ENCODE measurements at regions not wholly inside any gene's neighbourhood (a gene's known extent, or its start where the extent isn't known, plus 50 kb on each side); places are given as distances from the start of the nearest gene placed in this dataset.
"Not testable (repeated sequence)": the region's sequence is repeated elsewhere in the genome, so short reads cannot be mapped to it uniquely, and the experiment has no call there.

GRCh38 chrX:40933706-40934425 is 151.4 kb upstream of the USP9X start:
- peaks cover 5% of the 10 kb centered on the region; the same call in 1 of the 2 replicates for H3K4me1 ChIP-seq
- peak; percentile 39 to 65 for DNase-seq
- no peaks in the 10 kb centered on the region for H3K27me3 ChIP-seq
- H3K36me3 ChIP-seq: no peaks in the 10 kb centered on the region
- no peaks in the 10 kb centered on the region for H3K9me3 ChIP-seq (replicated peaks)
- peak overlapping the region; percentile 49 for H3K4me3 ChIP-seq
- H3K27ac ChIP-seq: peak overlapping the region; percentile 64

GRCh38 chrX:40936827-40937226 is 148.4 kb upstream of the USP9X start:
- Histone ChIP-seq H3K27ac (no peak overlapping the region), H3K4me1 (peaks cover 5% of the 10 kb centered on the region; the same call in 1 of the 2 replicates), H3K4me3 (no peak overlapping the region), H3K36me3 (no peaks in the 10 kb centered on the region), H3K27me3 (no peaks in the 10 kb centered on the region), H3K9me3 (replicated peaks) (no peaks in the 10 kb centered on the region)
- no peak for DNase-seq

DNA sequence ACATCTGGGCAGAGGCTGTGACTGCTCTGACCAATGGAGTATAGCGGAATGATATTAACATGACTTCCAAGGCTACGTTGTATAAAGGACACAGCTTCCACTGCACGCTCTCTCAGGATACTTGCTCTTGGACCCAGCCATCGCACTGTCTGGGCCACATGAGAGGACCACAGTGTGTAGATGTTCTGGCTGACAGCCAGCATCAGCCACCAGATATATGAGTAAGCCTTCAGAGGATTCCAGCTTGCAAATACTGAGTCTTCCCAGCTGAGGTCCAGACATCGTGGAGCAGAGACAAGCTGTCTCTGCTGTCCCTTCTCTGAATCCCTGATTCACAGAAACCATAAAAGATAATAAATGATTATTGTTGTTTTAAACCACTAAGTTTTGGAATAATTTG is 146.8 kb upstream of the USP9X start:
- Histone ChIP-seq H3K4me1 (no peaks in the 10 kb centered on the region), H3K36me3 (no peaks in the 10 kb centered on the region), H3K27me3 (no peaks in the 10 kb centered on the region), H3K9me3 (replicated peaks) (no peaks in the 10 kb centered on the region), H3K4me3 (no peak overlapping the region), H3K27ac (no peak overlapping the region)
- DNase-seq: peak; percentile 16 to 36

- H3K27me3 ChIP-seq: no peaks in the 10 kb centered on the region
- H3K9me3 ChIP-seq (replicated peaks): no peaks in the 10 kb centered on the region
- H3K27ac ChIP-seq: no peak overlapping the region
- H3K36me3 ChIP-seq: no peaks in the 10 kb centered on the region
- H3K4me1 ChIP-seq: peaks cover 14% of the 10 kb centered on the region
- DNase-seq: no peak
- no peak overlapping the region for H3K4me3 ChIP-seq
These were observed 142.1 kb upstream of the USP9X start for GRCh38 chrX:40943093-40943641.

DNA sequence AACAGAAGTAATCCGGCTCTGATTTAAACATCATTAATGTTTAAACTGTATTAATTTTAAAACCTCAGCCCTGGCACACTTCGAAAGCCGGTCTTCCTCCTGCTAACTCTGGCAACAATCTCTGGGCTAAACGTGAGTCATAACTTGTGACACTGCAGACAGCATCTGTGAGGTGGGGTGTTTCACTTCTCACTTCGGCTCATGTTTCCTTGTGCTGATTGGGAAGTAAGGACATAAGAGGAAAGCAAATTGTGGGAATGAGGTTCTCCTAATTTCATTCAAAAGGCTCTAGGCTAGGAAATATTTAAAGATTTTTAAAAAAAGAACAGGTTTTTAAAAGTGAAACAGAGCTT is 139.9 kb upstream of the USP9X start:
- Histone ChIP-seq H3K27ac (peak overlapping the region; percentile 80), H3K36me3 (no peaks in the 10 kb centered on the region), H3K9me3 (replicated peaks) (no peaks in the 10 kb centered on the region), H3K4me3 (peak overlapping the region; percentile 3; the same call in 1 of the 2 replicates), H3K4me1 (peaks cover 14% of the 10 kb centered on the region), H3K27me3 (no peaks in the 10 kb centered on the region)
- DNase-seq: peak; percentile 62 to 77

DNA sequence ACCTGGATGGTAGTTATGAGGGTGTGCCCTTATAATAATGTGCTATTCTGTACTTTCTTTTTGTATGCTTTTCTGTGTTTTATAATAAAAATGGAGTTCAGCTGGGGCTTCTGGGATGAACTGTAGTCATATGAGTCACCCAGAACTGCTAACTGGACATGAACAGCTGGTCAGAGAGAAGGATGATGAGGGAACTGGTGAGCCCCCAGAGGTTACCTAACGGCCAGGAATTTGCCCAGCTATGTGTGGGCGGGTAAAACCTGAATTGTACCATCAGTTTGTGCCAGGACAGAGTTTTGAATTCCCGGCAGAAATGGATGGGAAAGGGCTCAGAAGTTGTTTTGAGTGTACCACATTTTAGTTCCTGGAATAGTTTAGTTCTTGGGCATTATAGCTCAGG is 138.0 kb upstream of the USP9X start:
- no peaks in the 10 kb centered on the region for H3K27me3 ChIP-seq
- no peaks in the 10 kb centered on the region for H3K36me3 ChIP-seq
- H3K4me1 ChIP-seq: peaks cover 14% of the 10 kb centered on the region
- H3K4me3 ChIP-seq: no peak overlapping the region
- no peaks in the 10 kb centered on the region for H3K9me3 ChIP-seq (replicated peaks)
- DNase-seq: peak; percentile 61 to 68
- H3K27ac ChIP-seq: peak overlapping the region; percentile 66

- no peaks in the 10 kb centered on the region for H3K36me3 ChIP-seq
- H3K4me3 ChIP-seq: no peak overlapping the region
- no peak for DNase-seq
- peaks cover 14% of the 10 kb centered on the region for H3K4me1 ChIP-seq
- no peak overlapping the region for H3K27ac ChIP-seq
- H3K27me3 ChIP-seq: no peaks in the 10 kb centered on the region
- no peaks in the 10 kb centered on the region for H3K9me3 ChIP-seq (replicated peaks)
These were observed 136.2 kb upstream of the USP9X start for GRCh38 chrX:40949071-40949470.

GRCh38 chrX:40950546-40950945 is 134.7 kb upstream of the USP9X start:
- DNase-seq: no peak
- Histone ChIP-seq H3K27me3 (no peaks in the 10 kb centered on the region), H3K9me3 (replicated peaks) (no peaks in the 10 kb centered on the region), H3K36me3 (no peaks in the 10 kb centered on the region), H3K4me1 (peaks cover 9% of the 10 kb centered on the region), H3K4me3 (no peak overlapping the region), H3K27ac (no peak overlapping the region)

GRCh38 chrX:40951407-40951806 is 133.8 kb upstream of the USP9X start:
- H3K4me1 ChIP-seq; H3K27ac ChIP-seq; H3K36me3 ChIP-seq; H3K27me3 ChIP-seq; H3K4me3 ChIP-seq; H3K9me3 ChIP-seq (replicated peaks); DNase-seq: not testable (repeated sequence)

DNA sequence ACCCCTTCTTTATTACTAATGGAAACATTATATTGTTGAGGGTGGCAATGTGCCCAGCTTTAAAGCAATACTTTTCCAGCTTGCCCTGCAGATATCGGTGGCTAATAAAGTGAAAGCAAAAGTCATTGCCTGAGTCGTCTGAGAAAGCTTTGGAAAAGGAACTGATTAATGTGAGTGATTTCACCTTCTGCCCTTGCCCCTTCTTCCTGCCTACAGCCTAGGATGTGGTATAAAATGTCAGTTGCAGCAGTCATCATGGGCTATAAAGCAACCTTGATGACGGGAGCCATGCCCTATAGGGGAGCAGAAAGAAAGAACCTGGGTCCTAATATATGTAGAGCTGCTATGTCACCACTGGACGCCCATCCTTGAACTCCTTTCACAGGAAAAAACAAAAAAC is 132.4 kb upstream of the USP9X start:
- Histone ChIP-seq H3K27ac (no peak overlapping the region), H3K27me3 (no peaks in the 10 kb centered on the region), H3K4me1 (no peaks in the 10 kb centered on the region), H3K4me3 (no peak overlapping the region), H3K9me3 (replicated peaks) (no peaks in the 10 kb centered on the region), H3K36me3 (no peaks in the 10 kb centered on the region)
- no peak for DNase-seq

DNA sequence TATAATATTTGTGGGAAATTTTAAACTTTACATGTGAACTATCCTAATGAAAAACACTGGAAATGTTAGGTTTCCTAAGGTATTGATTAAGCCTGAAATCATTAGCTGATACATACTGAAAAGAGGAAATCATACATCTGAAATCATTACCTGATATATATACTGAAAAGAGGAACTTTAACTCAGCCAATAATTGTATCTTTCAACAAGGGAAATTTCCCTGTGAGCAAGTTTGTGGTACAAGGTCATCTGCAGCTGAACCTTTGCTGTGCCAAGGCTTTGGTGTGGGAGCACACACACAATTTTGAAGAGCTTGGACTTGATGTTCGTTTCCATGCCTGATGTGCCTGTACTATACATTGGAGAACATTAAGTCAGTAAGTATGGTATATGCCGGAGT is 131.9 kb upstream of the USP9X start:
- H3K27ac ChIP-seq: no peak overlapping the region
- no peaks in the 10 kb centered on the region for H3K27me3 ChIP-seq
- DNase-seq: no peak
- H3K4me3 ChIP-seq: no peak overlapping the region
- H3K9me3 ChIP-seq (replicated peaks): no peaks in the 10 kb centered on the region
- no peaks in the 10 kb centered on the region for H3K36me3 ChIP-seq
- no peaks in the 10 kb centered on the region for H3K4me1 ChIP-seq

- DNase-seq: no peak
- no peaks in the 10 kb centered on the region for H3K27me3 ChIP-seq
- H3K36me3 ChIP-seq: no peaks in the 10 kb centered on the region
- H3K4me3 ChIP-seq: no peak overlapping the region
- no peaks in the 10 kb centered on the region for H3K4me1 ChIP-seq
- no peak overlapping the region for H3K27ac ChIP-seq
- H3K9me3 ChIP-seq (replicated peaks): no peaks in the 10 kb centered on the region
These were observed 125.2 kb upstream of the USP9X start for GRCh38 chrX:40960041-40960440.

- Histone ChIP-seq H3K4me1 (no peaks in the 10 kb centered on the region), H3K27ac (no peak overlapping the region), H3K36me3 (no peaks in the 10 kb centered on the region)
These were observed 122.3 kb upstream of the USP9X start for GRCh38 chrX:40962793-40963407.

GRCh38 chrX:40964008-40964407 is 121.2 kb upstream of the USP9X start:
- Histone ChIP-seq H3K4me1 (no peaks in the 10 kb centered on the region), H3K27me3 (no peaks in the 10 kb centered on the region), H3K9me3 (replicated peaks) (no peaks in the 10 kb centered on the region), H3K36me3 (no peaks in the 10 kb centered on the region), H3K27ac (no peak overlapping the region), H3K4me3 (no peak overlapping the region)
- no peak for DNase-seq

More at GRCh38 chrX:40962793-40963407, 122.3 kb upstream of the USP9X start:
- no peak for DNase-seq
- no peaks in the 10 kb centered on the region for H3K27me3 ChIP-seq
- H3K4me3 ChIP-seq: no peak overlapping the region
- no peaks in the 10 kb centered on the region for H3K9me3 ChIP-seq (replicated peaks)

GRCh38 chrX:40964633-40965586 is 120.3 kb upstream of the USP9X start:
- no peak for DNase-seq

More at GRCh38 chrX:40964633-40965586, 120.3 kb upstream of the USP9X start:
- no peaks in the 10 kb centered on the region for H3K4me1 ChIP-seq
- no peaks in the 10 kb centered on the region for H3K9me3 ChIP-seq (replicated peaks)
- H3K27ac ChIP-seq: no peak overlapping the region
- no peaks in the 10 kb centered on the region for H3K27me3 ChIP-seq
- H3K4me3 ChIP-seq: no peak overlapping the region
- H3K36me3 ChIP-seq: no peaks in the 10 kb centered on the region
